ENCODE measurements at regions not wholly inside any gene's neighbourhood (a gene's known extent, or its start where the extent isn't known, plus 50 kb on each side); places are given as distances from the start of the nearest gene placed in this dataset.

DNA sequence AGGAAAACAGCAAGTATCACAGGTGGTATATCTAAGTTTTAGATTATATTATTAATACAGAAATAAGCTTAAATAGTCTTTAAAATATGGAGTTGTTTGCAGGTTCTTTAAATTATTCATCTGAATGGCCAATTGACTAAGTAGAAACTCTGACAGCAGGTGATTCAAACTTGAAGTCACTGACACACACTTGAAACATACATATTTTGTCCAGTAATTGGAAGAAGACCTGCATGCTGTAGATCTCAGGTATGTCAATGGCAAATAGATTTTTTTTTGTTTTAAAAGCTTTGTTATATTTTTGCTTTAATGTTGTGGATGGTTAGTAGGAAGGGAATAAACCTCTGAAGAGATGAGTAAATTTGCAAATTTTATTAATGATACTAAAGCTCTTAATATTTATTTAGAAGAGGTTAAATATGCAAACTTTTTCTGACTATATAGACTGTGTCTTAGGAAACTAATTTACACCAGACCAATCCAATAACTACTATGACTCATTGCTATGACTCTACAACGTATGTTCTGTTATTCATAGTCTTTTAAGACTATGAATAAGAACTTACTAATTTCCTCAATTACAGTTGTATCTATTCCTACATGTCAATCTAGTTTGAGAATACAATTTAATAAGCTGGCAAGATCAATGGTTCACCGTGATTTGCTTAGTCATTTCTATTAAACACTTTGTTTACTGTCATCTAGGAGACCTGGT, 53.9 kb upstream of the RORB start:
- TF ChIP-seq, protein P1, sequence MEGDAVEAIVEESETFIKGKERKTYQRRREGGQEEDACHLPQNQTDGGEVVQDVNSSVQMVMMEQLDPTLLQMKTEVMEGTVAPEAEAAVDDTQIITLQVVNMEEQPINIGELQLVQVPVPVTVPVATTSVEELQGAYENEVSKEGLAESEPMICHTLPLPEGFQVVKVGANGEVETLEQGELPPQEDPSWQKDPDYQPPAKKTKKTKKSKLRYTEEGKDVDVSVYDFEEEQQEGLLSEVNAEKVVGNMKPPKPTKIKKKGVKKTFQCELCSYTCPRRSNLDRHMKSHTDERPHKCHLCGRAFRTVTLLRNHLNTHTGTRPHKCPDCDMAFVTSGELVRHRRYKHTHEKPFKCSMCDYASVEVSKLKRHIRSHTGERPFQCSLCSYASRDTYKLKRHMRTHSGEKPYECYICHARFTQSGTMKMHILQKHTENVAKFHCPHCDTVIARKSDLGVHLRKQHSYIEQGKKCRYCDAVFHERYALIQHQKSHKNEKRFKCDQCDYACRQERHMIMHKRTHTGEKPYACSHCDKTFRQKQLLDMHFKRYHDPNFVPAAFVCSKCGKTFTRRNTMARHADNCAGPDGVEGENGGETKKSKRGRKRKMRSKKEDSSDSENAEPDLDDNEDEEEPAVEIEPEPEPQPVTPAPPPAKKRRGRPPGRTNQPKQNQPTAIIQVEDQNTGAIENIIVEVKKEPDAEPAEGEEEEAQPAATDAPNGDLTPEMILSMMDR (IDR thresholded peaks at IDR 0.05 in 4 of 5, conservative IDR thresholded peaks at IDR 0.05 in 1 of 5): no peak
- no peak for TF ChIP-seq POLR2A (IDR thresholded peaks at IDR 0.05)

Data from gastrocnemius medialis (tissue), 4 donors.